DOHH2 (cell line): ENCODE measurements at regions not wholly inside any gene's neighbourhood (a gene's known extent, or its start where the extent isn't known, plus 50 kb on each side); places are given as distances from the start of the nearest gene placed in this dataset.
"Not testable (repeated sequence)": the region's sequence is repeated elsewhere in the genome, so short reads cannot be mapped to it uniquely, and the experiment has no call there.

Experiments used
- H3F3A ChIP-seq: fragments of 200-600 bp; sonication (generic), shearing (Covaris generic); 2 replicates; pipeline ENCODE4 v1.6.0; 2016; ENCODE audit warnings: antibody characterized with exemption, mild to moderate bottlenecking; ENCODE audit not compliant: control insufficient read depth, insufficient read depth
- H3K27ac ChIP-seq: fragments of 200-600 bp; sonication (generic); 2 replicates; pipeline ENCODE4 v1.5.1; 2014; ENCODE audit warnings: low read depth, mild to moderate bottlenecking, low read length, moderate library complexity
- H3K27me3 ChIP-seq: fragments of 200-600 bp; sonication (generic); 2 replicates; pipeline ENCODE4 v1.6.1; 2014; ENCODE audit warnings: mild to moderate bottlenecking, low read length, mixed read lengths; ENCODE audit not compliant: control insufficient read depth
- H3K36me3 ChIP-seq: fragments of 200-600 bp; sonication (generic); 2 replicates; pipeline ENCODE4 v1.6.1; 2014; ENCODE audit warnings: mild to moderate bottlenecking, low read length, moderate library complexity, mixed read lengths; ENCODE audit not compliant: control insufficient read depth
- H3K4me1 ChIP-seq: fragments of 200-600 bp; sonication (generic); 2 replicates; pipeline ENCODE4 v1.6.1; 2014; ENCODE audit warnings: mild to moderate bottlenecking, low read length, mixed read lengths; ENCODE audit not compliant: control insufficient read depth
- H3K4me2 ChIP-seq: fragments of 200-600 bp; sonication (generic); 2 replicates; pipeline ENCODE4 v1.6.0; 2014; ENCODE audit warnings: mild to moderate bottlenecking, low read length, moderate library complexity
- H3K4me3 ChIP-seq: fragments of 200-600 bp; sonication (generic); 2 replicates; pipeline ENCODE4 v1.5.1; 2014; ENCODE audit warnings: mild to moderate bottlenecking, low read length, mixed read lengths
- H3K79me2 ChIP-seq: fragments of 200-600 bp; sonication (generic); 2 replicates; pipeline ENCODE4 v1.6.1; 2014; ENCODE audit warnings: mild to moderate bottlenecking, low read length, mixed read lengths; ENCODE audit not compliant: control insufficient read depth
- H3K9me2 ChIP-seq: fragments of 200-600 bp; sonication (generic); replicated peaks from 2 replicates; pipeline ENCODE4 v1.6.1; 2014; ENCODE audit warnings: mild to moderate bottlenecking, low read length, mixed read lengths; ENCODE audit not compliant: control insufficient read depth
- H3K9me3 ChIP-seq: fragments of 200-600 bp; sonication (generic); 2 replicates; pipeline ENCODE4 v1.6.1; 2014; ENCODE audit warnings: antibody characterized with exemption, low read length, mixed read lengths; ENCODE audit not compliant: control insufficient read depth, insufficient read depth
- H4K20me1 ChIP-seq: fragments of 200-600 bp; sonication (generic); 2 replicates; pipeline ENCODE4 v1.6.0; 2014; ENCODE audit warnings: low read depth, mild to moderate bottlenecking, antibody characterized with exemption, low read length, moderate library complexity; ENCODE audit not compliant: control insufficient read depth, insufficient read depth
- EZH2phosphoT487 ChIP-seq: fragments of 200-600 bp; sonication (generic); IDR thresholded peaks from 2 replicates; pipeline ENCODE4 v1.6.1; 2017; ENCODE audit warnings: borderline replicate concordance, mild to moderate bottlenecking, antibody characterized with exemption, low read length, moderate library complexity, mixed read lengths
- TF ChIP-seq, protein P1 (sequence below): fragments of 200-600 bp; sonication (generic); IDR thresholded peaks from one replicate; pipeline ENCODE4 v1.5.1; 2014; ENCODE audit warnings: antibody characterized with exemption, mild to moderate bottlenecking, low read depth, low read length; ENCODE audit not compliant: poor library complexity, severe bottlenecking

GRCh38 chr20:52425701-52426100 is 234.1 kb upstream of the ZFP64 start:
- Histone ChIP-seq H3K9me2 (no peaks in the 10 kb centered on the region), H3K9me3 (peaks cover 8% of the 10 kb centered on the region), H3K4me1 (no peaks in the 10 kb centered on the region), H3K27me3 (no peaks in the 10 kb centered on the region), H3K27ac (no peak overlapping the region), H3K79me2 (no peaks in the 10 kb centered on the region), H3K4me3 (no peak overlapping the region), H3K4me2 (no peak overlapping the region), H3K36me3 (no peaks in the 10 kb centered on the region), H3F3A (no peaks in the 10 kb centered on the region), H4K20me1 (no peaks in the 10 kb centered on the region)
- TF ChIP-seq, protein P1, sequence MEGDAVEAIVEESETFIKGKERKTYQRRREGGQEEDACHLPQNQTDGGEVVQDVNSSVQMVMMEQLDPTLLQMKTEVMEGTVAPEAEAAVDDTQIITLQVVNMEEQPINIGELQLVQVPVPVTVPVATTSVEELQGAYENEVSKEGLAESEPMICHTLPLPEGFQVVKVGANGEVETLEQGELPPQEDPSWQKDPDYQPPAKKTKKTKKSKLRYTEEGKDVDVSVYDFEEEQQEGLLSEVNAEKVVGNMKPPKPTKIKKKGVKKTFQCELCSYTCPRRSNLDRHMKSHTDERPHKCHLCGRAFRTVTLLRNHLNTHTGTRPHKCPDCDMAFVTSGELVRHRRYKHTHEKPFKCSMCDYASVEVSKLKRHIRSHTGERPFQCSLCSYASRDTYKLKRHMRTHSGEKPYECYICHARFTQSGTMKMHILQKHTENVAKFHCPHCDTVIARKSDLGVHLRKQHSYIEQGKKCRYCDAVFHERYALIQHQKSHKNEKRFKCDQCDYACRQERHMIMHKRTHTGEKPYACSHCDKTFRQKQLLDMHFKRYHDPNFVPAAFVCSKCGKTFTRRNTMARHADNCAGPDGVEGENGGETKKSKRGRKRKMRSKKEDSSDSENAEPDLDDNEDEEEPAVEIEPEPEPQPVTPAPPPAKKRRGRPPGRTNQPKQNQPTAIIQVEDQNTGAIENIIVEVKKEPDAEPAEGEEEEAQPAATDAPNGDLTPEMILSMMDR: no peak
- no peak for TF ChIP-seq EZH2phosphoT487

DNA sequence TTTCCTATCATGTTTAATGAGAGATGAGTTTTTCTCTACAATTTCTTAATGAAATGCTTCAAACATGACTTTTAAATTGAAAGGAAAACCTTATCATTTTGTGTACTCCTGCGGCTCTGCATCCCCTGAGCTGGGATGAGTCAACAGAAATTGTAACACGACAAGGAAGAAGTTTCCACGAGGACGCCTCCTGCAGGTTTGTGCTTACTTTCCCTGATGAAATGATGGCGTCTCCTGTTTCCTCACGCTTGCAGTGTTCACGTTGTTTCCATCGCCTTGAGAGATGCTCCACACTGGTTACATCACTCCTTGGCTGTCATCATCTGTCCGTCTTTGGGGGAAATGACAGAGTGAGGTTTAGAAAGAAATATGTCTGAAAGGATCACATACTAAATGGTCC is 233.7 kb upstream of the ZFP64 start:
- H3K79me2 ChIP-seq: no peaks in the 10 kb centered on the region
- no peaks in the 10 kb centered on the region for H4K20me1 ChIP-seq
- no peak overlapping the region for H3K4me2 ChIP-seq
- no peak overlapping the region for H3K4me3 ChIP-seq
- no peaks in the 10 kb centered on the region for H3K36me3 ChIP-seq
- H3K9me3 ChIP-seq: peaks cover 8% of the 10 kb centered on the region
- no peaks in the 10 kb centered on the region for H3K4me1 ChIP-seq
- H3K27me3 ChIP-seq: no peaks in the 10 kb centered on the region
- no peaks in the 10 kb centered on the region for H3F3A ChIP-seq
- no peak for TF ChIP-seq EZH2phosphoT487
- TF ChIP-seq, protein P1: no peak
- no peaks in the 10 kb centered on the region for H3K9me2 ChIP-seq
- no peak overlapping the region for H3K27ac ChIP-seq

- not testable (repeated sequence) for H3K4me1 ChIP-seq, H3K79me2 ChIP-seq, H3K27ac ChIP-seq, H4K20me1 ChIP-seq, H3K27me3 ChIP-seq, H3F3A ChIP-seq, H3K9me3 ChIP-seq, H3K4me3 ChIP-seq, H3K9me2 ChIP-seq, H3K36me3 ChIP-seq, H3K4me2 ChIP-seq
Observed at GRCh38 chr20:52424357-52424942, 232.9 kb upstream of the ZFP64 start.

DNA sequence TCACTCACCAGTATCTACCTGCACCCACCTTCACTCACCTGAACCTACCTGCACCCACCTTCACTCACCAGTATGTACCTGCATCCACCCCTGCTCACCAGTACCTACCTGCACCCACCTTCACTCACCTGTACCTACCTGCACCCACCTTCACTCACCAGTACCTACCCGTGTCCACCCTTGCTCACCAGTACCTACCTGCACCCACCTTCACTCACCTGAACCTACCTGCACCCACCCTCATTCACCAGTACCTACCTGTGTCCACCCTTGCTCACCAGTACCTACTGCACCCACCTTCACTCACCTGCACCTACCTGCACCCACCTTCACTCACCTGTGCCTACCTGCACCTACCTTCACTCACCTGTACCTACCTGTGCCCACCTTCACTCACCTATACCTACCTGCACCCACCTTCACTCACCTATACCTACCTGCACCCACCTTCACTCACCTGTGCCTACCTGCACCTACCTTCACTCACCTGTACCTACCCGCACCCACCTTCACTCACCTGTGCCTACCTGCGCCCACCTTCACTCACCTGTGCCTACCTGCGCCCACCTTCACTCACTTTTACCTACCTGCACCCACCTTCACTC is 232.1 kb upstream of the ZFP64 start:
- not testable (repeated sequence) for H3F3A ChIP-seq, H3K27ac ChIP-seq, H3K9me3 ChIP-seq, H3K9me2 ChIP-seq, H3K4me3 ChIP-seq, H3K27me3 ChIP-seq, H4K20me1 ChIP-seq, H3K36me3 ChIP-seq, H3K4me1 ChIP-seq, H3K79me2 ChIP-seq, H3K4me2 ChIP-seq
